SK-N-SH (cell line): ENCODE measurements at regions not wholly inside any gene's neighbourhood (a gene's known extent, or its start where the extent isn't known, plus 50 kb on each side); places are given as distances from the start of the nearest gene placed in this dataset.

Experiments
- CTCF ChIA-PET: fragments of 300-600, 350-600 bp; formaldehyde crosslinking; extraction: SDS; loops from one replicate; lab custom pipeline; 2021; lab: Yijun Ruan, JAX
- POLR2A ChIA-PET: fragments of 350-600 bp; sonication (Branson Sonifier 250); formaldehyde crosslinking; extraction: SDS; loops from one replicate; lab custom pipeline; 2020; ENCODE audit warnings: antibody characterized with exemption, inconsistent platforms; lab: Yijun Ruan, JAX
- DNase-seq: peaks from one replicate; pipeline ENCODE4 v3.0.0; 2012
- H2AFZ ChIP-seq: fragments of 200-600 bp; sonication (generic); 2 replicates; pipeline ENCODE4 v1.8.1; 2016; ENCODE audit warnings: antibody characterized with exemption, mild to moderate bottlenecking, low read depth
- H3F3A ChIP-seq: fragments of 200-600 bp; sonication (generic); replicated peaks from 2 replicates; pipeline ENCODE3; 2016; ENCODE audit warnings: antibody characterized with exemption, mild to moderate bottlenecking; ENCODE audit not compliant: insufficient read depth
- H3K27ac ChIP-seq, 2 experiments: fragments of 200-500 bp in 1 of 2; fragments of 200-600 bp in 1 of 2; sonication (Bioruptor generic) in 1 of 2; sonication (generic), shearing (Covaris generic) in 1 of 2; 2 replicates each; pipeline versions ENCODE4 v1.5.1 to v1.6.1; 2014 to 2016; ENCODE audit warnings: low read depth in 2 of 2, inconsistent platforms in 1 of 2, low read length in 1 of 2, mild to moderate bottlenecking in 1 of 2, mixed read lengths in 1 of 2
- H3K27me3 ChIP-seq: fragments of 200-600 bp; sonication (generic), shearing (Covaris generic); 2 replicates; pipeline ENCODE4 v1.6.1; 2016; ENCODE audit warnings: mixed run types; ENCODE audit not compliant: insufficient read depth
- H3K36me3 ChIP-seq, 2 experiments: fragments of 200-500 bp in 1 of 2; fragments of 200-600 bp in 1 of 2; sonication (Bioruptor generic) in 1 of 2; sonication (generic) in 1 of 2; replicated peaks in 1 of 2; 2 replicates each; pipeline versions ENCODE3 to v1.5.1; 2014 to 2016; ENCODE audit warnings: low read length in 1 of 2, mild to moderate bottlenecking in 1 of 2; ENCODE audit not compliant: insufficient read depth in 2 of 2, control insufficient read depth in 1 of 2
- H3K4me1 ChIP-seq, 2 experiments: fragments of 200-500 bp in 1 of 2; fragments of 200-600 bp in 1 of 2; sonication (Bioruptor generic) in 1 of 2; sonication (generic), shearing (Covaris generic) in 1 of 2; 2 replicates each; pipeline versions ENCODE4 v1.5.1 to v1.6.1; 2014 to 2016; ENCODE audit warnings: low read depth in 1 of 2, low read length in 1 of 2, mixed run types in 1 of 2; ENCODE audit not compliant: insufficient read depth in 2 of 2, control insufficient read depth in 1 of 2
- H3K4me2 ChIP-seq: fragments of 200-600 bp; sonication (generic), shearing (Covaris generic); 2 replicates; pipeline ENCODE4 v1.6.1; 2017; ENCODE audit warnings: mixed run types
- H3K4me3 ChIP-seq, 2 experiments: fragments of 200-500 bp in 1 of 2; fragments of 200-600 bp in 1 of 2; sonication (Bioruptor generic) in 1 of 2; sonication (generic), shearing (Covaris generic) in 1 of 2; 2 replicates each; pipeline versions ENCODE4 v1.5.1 to v1.8.1; 2014 to 2016; ENCODE audit warnings: low read depth in 2 of 2, inconsistent platforms in 1 of 2, low read length in 1 of 2, mild to moderate bottlenecking in 1 of 2, mixed read lengths in 1 of 2, moderate library complexity in 1 of 2
- H3K79me2 ChIP-seq: fragments of 200-600 bp; sonication (generic); 2 replicates; pipeline ENCODE4 v1.8.1; 2017; ENCODE audit warnings: mild to moderate bottlenecking; ENCODE audit not compliant: insufficient read depth
- H3K9ac ChIP-seq: fragments of 200-600 bp; sonication (generic); 2 replicates; pipeline ENCODE4 v1.6.1; 2017; ENCODE audit warnings: mixed run types
- H3K9me2 ChIP-seq: fragments of 200-600 bp; sonication (generic); 2 replicates; pipeline ENCODE4 v1.6.1; 2017; ENCODE audit warnings: mixed run types
- H3K9me3 ChIP-seq: fragments of 200-600 bp; sonication (generic); 2 replicates; pipeline ENCODE4 v1.6.1; 2017; ENCODE audit warnings: mixed run types, mild to moderate bottlenecking, moderate library complexity
- H4K20me1 ChIP-seq: fragments of 200-600 bp; sonication (generic); 2 replicates; pipeline ENCODE4 v1.6.1; 2017; ENCODE audit warnings: mild to moderate bottlenecking, mixed run types; ENCODE audit not compliant: insufficient read depth
- EP300 ChIP-seq, 2 experiments: IDR thresholded peaks; 2 replicates each; pipeline versions ENCODE4 v1.4.0 to v1.6.1; 2012; ENCODE audit warnings: borderline replicate concordance in 1 of 2, low read depth in 1 of 2, low read length in 1 of 2
- FOXJ3 ChIP-seq: sonication (generic); formaldehyde crosslinking; IDR thresholded peaks from 2 replicates; pipeline ENCODE4 v1.5.1; 2020; ENCODE audit warnings: mild to moderate bottlenecking, missing genetic modification reagents
- FOXM1 ChIP-seq: IDR thresholded peaks from 2 replicates; pipeline ENCODE4 v1.4.0; 2012; ENCODE audit warnings: low read depth, mild to moderate bottlenecking
- GABPA ChIP-seq: IDR thresholded peaks from 2 replicates; pipeline ENCODE4 v1.4.0; 2012; ENCODE audit warnings: low read depth, mild to moderate bottlenecking
- GATA2 ChIP-seq: sonication (generic); formaldehyde crosslinking; IDR thresholded peaks from 2 replicates; pipeline ENCODE4 v1.5.0; 2020; ENCODE audit warnings: mild to moderate bottlenecking, missing genetic modification reagents
- IRF3 ChIP-seq: fragments of 150-350 bp; IDR thresholded peaks from 2 replicates; pipeline ENCODE4 v1.6.1; 2016; ENCODE audit warnings: mild to moderate bottlenecking, low read depth, low read length
- MAX ChIP-seq: IDR thresholded peaks from 2 replicates; pipeline ENCODE4 v1.4.0; 2012; ENCODE audit warnings: low read depth
- MEF2A ChIP-seq: IDR thresholded peaks from 2 replicates; pipeline ENCODE4 v1.4.0; 2012; ENCODE audit warnings: low read depth, borderline replicate concordance
- MXI1 ChIP-seq: IDR thresholded peaks from 2 replicates; pipeline ENCODE4 v1.6.1; 2012; ENCODE audit warnings: mild to moderate bottlenecking, low read depth, low read length, improper control_type of control experiment
- NRF1 ChIP-seq: IDR thresholded peaks from 2 replicates; pipeline ENCODE4 v1.6.1; 2012; ENCODE audit warnings: low read depth, mild to moderate bottlenecking, low read length
- POLR2AphosphoS5 ChIP-seq: IDR thresholded peaks from 2 replicates; pipeline ENCODE4 v1.6.1; 2012; ENCODE audit warnings: low read depth, low read length
- RAD21 ChIP-seq: IDR thresholded peaks from 2 replicates; pipeline ENCODE4 v1.6.1; 2012; ENCODE audit warnings: mild to moderate bottlenecking, low read length
- REST ChIP-seq: IDR thresholded peaks from 2 replicates; pipeline ENCODE4 v1.6.1; 2012; ENCODE audit warnings: mild to moderate bottlenecking, low read depth, low read length, moderate library complexity
- RFX5 ChIP-seq: IDR thresholded peaks from 2 replicates; pipeline ENCODE4 v1.6.1; 2012; ENCODE audit warnings: mild to moderate bottlenecking, improper control_type of control experiment, low read length
- TCF12 ChIP-seq: IDR thresholded peaks from 2 replicates; pipeline ENCODE4 v1.4.0; 2012
- TEAD4 ChIP-seq: IDR thresholded peaks from 2 replicates; pipeline ENCODE4 v1.4.0; 2012; ENCODE audit warnings: mild to moderate bottlenecking, borderline replicate concordance; ENCODE audit not compliant: insufficient read depth
- YY1 ChIP-seq: IDR thresholded peaks from 2 replicates; pipeline ENCODE4 v1.4.0; 2012; ENCODE audit warnings: low read depth, mild to moderate bottlenecking
- ZBTB33 ChIP-seq: IDR thresholded peaks from 2 replicates; pipeline ENCODE4 v1.4.0; 2012; ENCODE audit warnings: low read depth, borderline replicate concordance
- WGBS: methylation state at CpG from one replicate; pipeline ENCODE4 v1.1.6; 2017; ENCODE audit warnings: low lambda C conversion rate; 5-methylcytosine and 5-hydroxymethylcytosine counted together

- no peak for TF ChIP-seq GATA2 (CRISPR knock-in tag)
- TF ChIP-seq MAX = no peak
- TF ChIP-seq REST = no peak
- no peak for TF ChIP-seq NRF1
- no peak for TF ChIP-seq POLR2AphosphoS5
- no peak for TF ChIP-seq TEAD4
- no peak for TF ChIP-seq RAD21
- TF ChIP-seq YY1 = no peak
- no peak for TF ChIP-seq FOXJ3 (CRISPR knock-in tag)
- no peak for TF ChIP-seq MXI1
- no peak for TF ChIP-seq TCF12
- TF ChIP-seq GABPA = no peak
- TF ChIP-seq ZBTB33 = no peak
- no peak for TF ChIP-seq EP300 (IDR thresholded peaks at IDR 0.05; ENCODE audit: borderline replicate concordance in 1 of 2, low read depth in 1 of 2, low read length in 1 of 2)
- TF ChIP-seq MEF2A = no peak
- no peak for TF ChIP-seq RFX5
- TF ChIP-seq FOXM1 = no peak
- TF ChIP-seq IRF3 = no peak
- CTCF ChIA-PET = interaction anchor here (1.1 kb wide), 1 partner anchor 445 kb away, joined by 3 read pairs; no protein-coding TSS in a partner anchor
- H3K4me1 ChIP-seq = no peaks in the 10 kb centered on the region
- no peak overlapping the region for H2AFZ ChIP-seq
- H3K4me2 ChIP-seq = no peak overlapping the region
- H4K20me1 ChIP-seq = no peaks in the 10 kb centered on the region
- DNase-seq = no peak
- H3K27ac ChIP-seq = no peak overlapping the region
- H3K79me2 ChIP-seq = no peaks in the 10 kb centered on the region
- no peak overlapping the region for H3K9ac ChIP-seq
- H3K4me3 ChIP-seq = no peak overlapping the region
- no peaks in the 10 kb centered on the region for H3K36me3 ChIP-seq
- WGBS = 60% methylated on average over 4 of the region's 4 CpGs
- peaks cover 36% of the 10 kb centered on the region for H3K27me3 ChIP-seq
- H3K9me2 ChIP-seq = no peaks in the 10 kb centered on the region
- no peaks in the 10 kb centered on the region for H3K9me3 ChIP-seq
- no peaks in the 10 kb centered on the region for H3F3A ChIP-seq
- POLR2A ChIA-PET = no interaction called here
These were observed 97.2 kb upstream of the GLI2 start for GRCh38 chr2:120638450-120638849.
